ENCODE measurements at regions not wholly inside any gene's neighbourhood (a gene's known extent, or its start where the extent isn't known, plus 50 kb on each side); places are given as distances from the start of the nearest gene placed in this dataset.

- H3K36me3 Mint-ChIP-seq (ENCODE audit: low read depth) = no peaks in the 10 kb centered on the region
- no peaks in the 10 kb centered on the region for H3K9me3 Mint-ChIP-seq
- no peak overlapping the region for H3K27ac Mint-ChIP-seq
- peaks cover 17% of the 10 kb centered on the region for H3K4me1 Mint-ChIP-seq (ENCODE audit: low read depth)
- no peak overlapping the region for H3K4me3 Mint-ChIP-seq
- peaks cover 9% of the 10 kb centered on the region for H3K27me3 Mint-ChIP-seq
Measured at GRCh38 chr10:62719061-62719460, 85.5 kb upstream of the ADO start.

GRCh38 chr10:62721687-62722086, 82.8 kb upstream of the ADO start:
- Mint-ChIP-seq H3K4me3 (no peak overlapping the region), H3K4me1 (ENCODE audit: low read depth) (peaks cover 24% of the 10 kb centered on the region), H3K36me3 (ENCODE audit: low read depth) (no peaks in the 10 kb centered on the region), H3K27ac (no peak overlapping the region), H3K9me3 (no peaks in the 10 kb centered on the region), H3K27me3 (peaks cover 5% of the 10 kb centered on the region)

GRCh38 chr10:62723375-62723774, 81.1 kb upstream of the ADO start:
- Mint-ChIP-seq H3K27ac (no peak overlapping the region), H3K4me1 (ENCODE audit: low read depth) (peaks cover 41% of the 10 kb centered on the region), H3K36me3 (ENCODE audit: low read depth) (no peaks in the 10 kb centered on the region), H3K9me3 (no peaks in the 10 kb centered on the region), H3K27me3 (no peaks in the 10 kb centered on the region), H3K4me3 (no peak overlapping the region)

GRCh38 chr10:62724465-62724864, 80.1 kb upstream of the ADO start:
- H3K27me3 Mint-ChIP-seq = no peaks in the 10 kb centered on the region
- peaks cover 51% of the 10 kb centered on the region for H3K4me1 Mint-ChIP-seq (ENCODE audit: low read depth)
- H3K36me3 Mint-ChIP-seq (ENCODE audit: low read depth) = no peaks in the 10 kb centered on the region
- H3K27ac Mint-ChIP-seq = no peak overlapping the region
- H3K9me3 Mint-ChIP-seq = no peaks in the 10 kb centered on the region
- H3K4me3 Mint-ChIP-seq = no peak overlapping the region

- Mint-ChIP-seq H3K9me3 (no peaks in the 10 kb centered on the region), H3K27ac (peak overlapping the region; percentile 80), H3K4me1 (ENCODE audit: low read depth) (peaks cover 51% of the 10 kb centered on the region), H3K36me3 (ENCODE audit: low read depth) (no peaks in the 10 kb centered on the region), H3K4me3 (peak overlapping the region; percentile 43), H3K27me3 (no peaks in the 10 kb centered on the region)
Measured at GRCh38 chr10:62726142-62726541, 78.4 kb upstream of the ADO start.

- Mint-ChIP-seq H3K27ac (peak overlapping the region; percentile 80), H3K9me3 (no peaks in the 10 kb centered on the region), H3K27me3 (no peaks in the 10 kb centered on the region), H3K4me1 (ENCODE audit: low read depth) (peaks cover 51% of the 10 kb centered on the region), H3K36me3 (ENCODE audit: low read depth) (no peaks in the 10 kb centered on the region), H3K4me3 (peak overlapping the region; percentile 43)
Measured at GRCh38 chr10:62726638-62727037, 77.9 kb upstream of the ADO start.

GRCh38 chr10:62727934-62728333, 76.6 kb upstream of the ADO start:
- Mint-ChIP-seq H3K4me3 (no peak overlapping the region), H3K36me3 (ENCODE audit: low read depth) (no peaks in the 10 kb centered on the region), H3K27ac (peak overlapping the region; percentile 22), H3K27me3 (no peaks in the 10 kb centered on the region), H3K9me3 (no peaks in the 10 kb centered on the region), H3K4me1 (ENCODE audit: low read depth) (peaks cover 51% of the 10 kb centered on the region)

- H3K27ac Mint-ChIP-seq = no peak overlapping the region
- H3K36me3 Mint-ChIP-seq (ENCODE audit: low read depth) = no peaks in the 10 kb centered on the region
- H3K4me1 Mint-ChIP-seq (ENCODE audit: low read depth) = peaks cover 51% of the 10 kb centered on the region
- H3K27me3 Mint-ChIP-seq = no peaks in the 10 kb centered on the region
- H3K9me3 Mint-ChIP-seq = no peaks in the 10 kb centered on the region
- no peak overlapping the region for H3K4me3 Mint-ChIP-seq
Measured at GRCh38 chr10:62728479-62728878, 76.0 kb upstream of the ADO start.

- no peak overlapping the region for H3K27ac Mint-ChIP-seq
- H3K4me3 Mint-ChIP-seq = no peak overlapping the region
- no peaks in the 10 kb centered on the region for H3K9me3 Mint-ChIP-seq
- H3K36me3 Mint-ChIP-seq (ENCODE audit: low read depth) = no peaks in the 10 kb centered on the region
- H3K27me3 Mint-ChIP-seq = no peaks in the 10 kb centered on the region
- peaks cover 14% of the 10 kb centered on the region for H3K4me1 Mint-ChIP-seq (ENCODE audit: low read depth)
Measured at GRCh38 chr10:62732841-62733653, 71.5 kb upstream of the ADO start.

- Mint-ChIP-seq H3K4me1 (ENCODE audit: low read depth) (peaks cover 6% of the 10 kb centered on the region), H3K9me3 (no peaks in the 10 kb centered on the region), H3K27me3 (no peaks in the 10 kb centered on the region), H3K36me3 (ENCODE audit: low read depth) (no peaks in the 10 kb centered on the region), H3K27ac (no peak overlapping the region), H3K4me3 (no peak overlapping the region)
Measured at GRCh38 chr10:62733654-62734293, 70.7 kb upstream of the ADO start.

- Mint-ChIP-seq H3K36me3 (ENCODE audit: low read depth) (no peaks in the 10 kb centered on the region), H3K27me3 (no peaks in the 10 kb centered on the region), H3K9me3 (no peaks in the 10 kb centered on the region), H3K4me1 (ENCODE audit: low read depth) (no peaks in the 10 kb centered on the region), H3K27ac (no peak overlapping the region), H3K4me3 (no peak overlapping the region)
Measured at GRCh38 chr10:62734781-62735463, 69.6 kb upstream of the ADO start.

- H3K9me3 Mint-ChIP-seq = no peaks in the 10 kb centered on the region
- H3K36me3 Mint-ChIP-seq (ENCODE audit: low read depth) = no peaks in the 10 kb centered on the region
- H3K27me3 Mint-ChIP-seq = no peaks in the 10 kb centered on the region
- no peak overlapping the region for H3K27ac Mint-ChIP-seq
- H3K4me1 Mint-ChIP-seq (ENCODE audit: low read depth) = no peaks in the 10 kb centered on the region
- H3K4me3 Mint-ChIP-seq = no peak overlapping the region
Measured at GRCh38 chr10:62735464-62736167, 68.9 kb upstream of the ADO start.

- H3K27me3 Mint-ChIP-seq = no peaks in the 10 kb centered on the region
- H3K9me3 Mint-ChIP-seq = no peaks in the 10 kb centered on the region
Measured at GRCh38 chr10:62736168-62736546, 68.4 kb upstream of the ADO start.

GRCh38 chr10:62738916-62739315, 65.6 kb upstream of the ADO start:
- H3K27me3 Mint-ChIP-seq = no peaks in the 10 kb centered on the region
- H3K36me3 Mint-ChIP-seq (ENCODE audit: low read depth) = no peaks in the 10 kb centered on the region
- no peak overlapping the region for H3K4me3 Mint-ChIP-seq
- H3K4me1 Mint-ChIP-seq (ENCODE audit: low read depth) = peaks cover 15% of the 10 kb centered on the region
- H3K27ac Mint-ChIP-seq = no peak overlapping the region
- no peaks in the 10 kb centered on the region for H3K9me3 Mint-ChIP-seq

More at GRCh38 chr10:62736168-62736546, 68.4 kb upstream of the ADO start:
- no peak overlapping the region for H3K27ac Mint-ChIP-seq
- no peaks in the 10 kb centered on the region for H3K36me3 Mint-ChIP-seq (ENCODE audit: low read depth)
- H3K4me3 Mint-ChIP-seq = no peak overlapping the region
- H3K4me1 Mint-ChIP-seq (ENCODE audit: low read depth) = no peaks in the 10 kb centered on the region
